ENCODE measurements at regions not wholly inside any gene's neighbourhood (a gene's known extent, or its start where the extent isn't known, plus 50 kb on each side); places are given as distances from the start of the nearest gene placed in this dataset.

- Histone ChIP-seq H3K9me1 (ENCODE audit: control insufficient read depth, insufficient read depth, low read length) (no peaks in the 10 kb centered on the region), H3K36me3 (ENCODE audit: control insufficient read depth, insufficient read depth, low read length) (no peaks in the 10 kb centered on the region), H4K20me1 (replicated peaks; ENCODE audit: control insufficient read depth, insufficient read depth, low read length) (no peaks in the 10 kb centered on the region), H3K27ac (ENCODE audit: extremely low read depth, low read depth, low read length) (no peak overlapping the region), H2AFZ (ENCODE audit: low read depth, low read length) (no peak overlapping the region), H3K4me2 (ENCODE audit: insufficient read depth, low read length) (no peak overlapping the region), H3K4me1 (replicated peaks in 1 of 2; ENCODE audit: control insufficient read depth in 2 of 2, insufficient read depth in 2 of 2, low read length in 2 of 2) (no peaks in the 10 kb centered on the region), H3K79me2 (ENCODE audit: control insufficient read depth, insufficient read depth, low read length) (no peaks in the 10 kb centered on the region), H3K9me3 (replicated peaks; ENCODE audit: control insufficient read depth, insufficient read depth, low read depth, low read length) (no peaks in the 10 kb centered on the region), H3K9ac (ENCODE audit: insufficient read depth in 1 of 2, low read depth in 2 of 2, low read length in 2 of 2) (no peak overlapping the region), H3K4me3 (no peak overlapping the region), H3K27me3 (ENCODE audit: control insufficient read depth in 2 of 2, insufficient read depth in 2 of 2, low read length in 2 of 2) (no peaks in the 10 kb centered on the region)
- no peak for ATAC-seq
- DNase-seq (ENCODE audit: extremely low read depth in 1 of 4, low spot score in 3 of 4): no peak
- CTCF ChIA-PET (ENCODE audit: low intra/inter-chr PET ratio): no interaction called here
- intact Hi-C loops (cut with micrococcal nuclease) (no loop called here), in situ Hi-C loops (cut with MboI) (no loop called here)
- TF ChIP-seq ZHX1 (conservative IDR thresholded peaks at IDR 0.05; ENCODE audit: low read length) (no peak), KAT8 (IDR thresholded peaks at IDR 0.05; ENCODE audit: low read depth) (no peak), NFIX (CRISPR knock-in tag; IDR thresholded peaks at IDR 0.05; ENCODE audit: low read depth) (no peak), ARID3B (CRISPR knock-in tag; IDR thresholded peaks at IDR 0.05; ENCODE audit: borderline replicate concordance) (no peak), MAFF (IDR thresholded peaks at IDR 0.05; ENCODE audit: low read length) (no peak), RBM22 (IDR thresholded peaks at IDR 0.05; ENCODE audit: low read depth, low read length, poor library complexity, severe bottlenecking) (no peak), BRF2 (IDR thresholded peaks at IDR 0.05; ENCODE audit: borderline replicate concordance, insufficient read depth, insufficient read length) (no peak), KAT7 (CRISPR knock-in tag; IDR thresholded peaks at IDR 0.05; ENCODE audit: borderline replicate concordance) (no peak), ZNF24 (IDR thresholded peaks at IDR 0.05) (no peak), U2AF2 (optimal IDR thresholded peaks at IDR 0.05; ENCODE audit: low read depth, low read length) (no peak), PYGO2 (tag; IDR thresholded peaks at IDR 0.05) (no peak), HOMEZ (CRISPR knock-in tag; IDR thresholded peaks at IDR 0.05) (no peak), NEUROD1 (IDR thresholded peaks at IDR 0.05; ENCODE audit: borderline replicate concordance, low read depth, low read length, partially characterized antibody) (no peak), NR1H2 (CRISPR knock-in tag; IDR thresholded peaks at IDR 0.05) (no peak)
- WGBS (ENCODE audit: insufficient coverage, low coverage, missing lambda C conversion rate): 0% methylated on average over 2 of the region's 2 CpGs
- FAIRE-seq: no peak
- POLR2A ChIA-PET: no interaction called here
- no TSS peak for BruUV-seq (replicated peaks)
Measured at GRCh38 chrX:88621278-88621677, 125.7 kb upstream of the CPXCR1 start.
